ENCODE measurements at regions not wholly inside any gene's neighbourhood (a gene's known extent, or its start where the extent isn't known, plus 50 kb on each side); places are given as distances from the start of the nearest gene placed in this dataset.

DNA sequence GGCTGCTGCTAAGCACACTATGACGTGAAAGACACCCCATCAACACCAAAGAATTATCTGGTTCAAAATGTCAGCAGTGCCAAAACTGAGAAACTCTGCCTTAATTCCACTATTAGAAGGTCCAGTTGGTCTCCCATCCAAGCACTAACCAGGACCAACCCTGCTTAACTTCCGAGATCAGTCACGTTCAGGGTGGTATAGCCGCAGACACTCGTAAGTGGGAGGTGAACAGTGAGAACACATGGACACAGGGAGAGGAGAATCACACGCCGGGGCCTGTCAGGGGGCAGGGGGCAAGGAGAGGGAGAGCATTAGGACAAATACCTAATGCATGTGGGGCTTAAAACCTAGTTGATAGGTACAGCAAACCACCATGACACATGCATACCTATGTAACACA is 83.4 kb downstream of the C13orf42 start:
- ATAC-seq (no peak), DNase-seq (no peak)
- intact Hi-C loops (cut with DNase I, micrococcal nuclease), result no loop called here

- intact Hi-C loops (cut with DNase I, micrococcal nuclease), result no loop called here
- ATAC-seq, result no peak
- DNase-seq, result no peak
Measured at GRCh38 chr13:51026016-51026415, 85.1 kb downstream of the C13orf42 start.

GRCh38 chr13:51025245-51025905 is 85.7 kb downstream of the C13orf42 start:
- DNase-seq (no peak), ATAC-seq (no peak)
- intact Hi-C loops (cut with DNase I, micrococcal nuclease), result no loop called here

DNA sequence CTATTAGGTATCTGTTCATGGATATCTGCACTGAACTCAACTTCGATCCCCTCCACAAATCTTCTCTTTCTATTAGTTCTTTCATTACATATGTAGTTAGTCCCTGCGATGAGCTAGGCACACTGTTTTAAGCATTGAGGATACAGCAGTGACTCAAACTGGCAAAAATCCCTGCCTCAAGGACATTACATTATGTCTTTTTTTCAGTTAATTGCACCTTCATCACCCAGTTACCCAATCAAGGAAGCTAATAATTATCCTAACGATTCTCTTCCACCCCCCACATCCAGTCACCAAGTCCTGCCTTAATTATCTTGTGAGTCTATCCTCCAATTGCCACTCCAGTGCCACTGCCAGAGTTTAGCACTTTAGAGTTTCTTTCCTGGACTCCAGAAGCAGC is 89.3 kb downstream of the C13orf42 start:
- DNase-seq, result no peak
- ATAC-seq, result no peak
- intact Hi-C loops (cut with DNase I, micrococcal nuclease), result no loop called here

DNA sequence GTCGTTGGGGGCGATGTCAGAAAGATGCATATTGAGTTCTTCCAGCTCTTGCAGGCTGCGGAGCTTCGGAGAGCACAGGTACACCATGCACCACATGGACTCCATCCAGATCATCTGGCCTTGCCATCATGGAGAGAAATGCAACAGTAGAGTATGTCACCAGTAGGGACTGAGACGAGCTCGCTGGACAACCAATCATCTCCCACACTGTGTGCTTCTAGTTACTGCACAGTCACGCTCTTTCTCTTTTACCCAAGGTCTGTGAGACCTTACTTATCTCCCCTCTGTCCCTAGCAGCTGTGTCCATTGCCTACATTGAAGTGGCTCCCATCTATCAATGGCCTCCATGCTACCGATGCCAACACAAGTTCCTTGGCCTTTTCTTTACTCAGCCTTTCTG is 90.5 kb downstream of the C13orf42 start:
- ATAC-seq, result no peak
- DNase-seq, result no peak
- intact Hi-C loops (cut with DNase I, micrococcal nuclease), result no loop called here

DNA sequence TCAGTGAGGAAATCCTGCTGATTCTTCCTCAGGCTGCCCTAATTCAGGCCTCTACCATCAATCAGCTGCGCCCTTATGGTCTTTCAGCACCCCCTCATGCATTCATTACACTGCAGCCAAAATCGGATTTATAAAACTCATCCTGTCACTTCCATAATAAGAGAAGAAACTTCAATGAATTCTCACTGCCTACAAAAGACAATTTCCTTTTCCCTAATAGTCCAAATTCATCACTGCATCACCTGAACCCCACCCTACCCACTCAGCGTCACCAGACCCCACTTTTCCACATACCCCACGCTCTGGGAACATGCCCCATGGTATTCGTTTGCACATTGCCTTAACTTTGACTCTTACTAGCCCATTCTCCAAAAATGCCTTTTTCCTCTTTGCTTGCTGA is 92.0 kb downstream of the C13orf42 start:
- intact Hi-C loops (cut with DNase I, micrococcal nuclease), result no loop called here
- no peak for ATAC-seq
- no peak for DNase-seq

- DNase-seq, result no peak
- ATAC-seq, result no peak
- intact Hi-C loops (cut with DNase I, micrococcal nuclease), result no loop called here
Measured at GRCh38 chr13:51017516-51017915, 93.6 kb downstream of the C13orf42 start.

DNA sequence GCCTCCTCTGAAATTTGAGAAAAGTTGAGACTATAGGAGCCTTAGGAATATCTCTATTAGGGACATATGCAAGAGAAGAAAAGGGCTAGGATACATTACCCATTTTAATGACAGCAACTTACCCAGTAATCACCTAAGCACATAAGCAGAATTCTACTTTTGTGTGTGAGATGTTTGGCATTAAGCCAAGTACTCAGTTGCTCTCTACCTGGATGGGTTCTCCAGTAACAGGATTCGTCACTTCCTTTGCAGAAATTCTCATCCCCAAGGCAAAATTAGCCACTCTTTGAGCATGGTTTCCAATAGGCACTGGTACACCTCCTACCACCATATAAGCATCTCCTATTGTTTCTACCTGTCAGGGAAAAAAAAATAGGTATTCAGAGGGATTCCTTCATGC is 95.1 kb downstream of the C13orf42 start:
- intact Hi-C loops (cut with DNase I, micrococcal nuclease), result no loop called here
- ATAC-seq (no peak), DNase-seq (no peak)

DNA sequence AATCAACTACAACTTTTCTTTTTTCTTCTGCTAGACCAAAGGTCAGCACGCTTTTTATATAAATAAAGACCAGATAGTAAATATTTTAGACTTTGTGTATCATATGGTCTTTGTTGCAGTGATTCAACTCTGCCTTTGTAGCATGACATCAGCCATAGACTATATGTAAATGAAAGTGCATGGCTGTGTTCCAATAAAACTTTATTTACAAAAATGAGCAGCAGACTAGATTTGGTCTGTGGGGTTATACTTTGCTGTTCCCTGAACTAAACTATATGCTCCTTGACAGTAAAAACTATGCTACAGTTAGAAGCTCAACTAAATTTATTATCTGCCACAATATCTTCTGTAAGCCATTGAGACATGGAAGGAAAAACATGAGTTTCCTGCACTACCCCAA is 100.0 kb downstream of the RNASEH2B start:
- ATAC-seq (no peak), DNase-seq (no peak)
- intact Hi-C loops (cut with DNase I, micrococcal nuclease), result no loop called here

DNA sequence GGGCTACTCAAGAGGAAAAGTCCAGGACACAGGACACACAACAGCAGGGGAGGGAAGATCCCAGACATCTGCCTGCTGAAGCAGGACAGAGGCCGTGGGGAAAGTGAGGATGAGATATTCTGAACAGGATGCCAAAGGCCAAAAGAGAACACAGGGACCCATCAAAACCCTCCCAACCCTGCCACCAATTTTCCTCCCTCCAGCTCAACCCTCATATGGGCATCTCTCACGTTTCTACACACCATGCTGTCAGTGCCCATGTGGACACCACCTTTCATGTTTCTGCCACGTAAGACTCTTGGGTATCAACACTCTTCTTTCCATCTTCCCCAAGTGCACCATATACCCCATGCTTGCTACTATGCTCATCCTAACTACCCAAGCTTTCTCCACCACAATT is 97.6 kb downstream of the RNASEH2B start:
- DNase-seq (no peak), ATAC-seq (no peak)
- intact Hi-C loops (cut with DNase I, micrococcal nuclease), result no loop called here

- DNase-seq (no peak), ATAC-seq (peak; percentile 45)
- intact Hi-C loops (cut with DNase I, micrococcal nuclease), result no loop called here
Measured at GRCh38 chr13:51006067-51006845, 96.7 kb downstream of the RNASEH2B start.
